ENCODE measurements at regions not wholly inside any gene's neighbourhood (a gene's known extent, or its start where the extent isn't known, plus 50 kb on each side); places are given as distances from the start of the nearest gene placed in this dataset.

DNA sequence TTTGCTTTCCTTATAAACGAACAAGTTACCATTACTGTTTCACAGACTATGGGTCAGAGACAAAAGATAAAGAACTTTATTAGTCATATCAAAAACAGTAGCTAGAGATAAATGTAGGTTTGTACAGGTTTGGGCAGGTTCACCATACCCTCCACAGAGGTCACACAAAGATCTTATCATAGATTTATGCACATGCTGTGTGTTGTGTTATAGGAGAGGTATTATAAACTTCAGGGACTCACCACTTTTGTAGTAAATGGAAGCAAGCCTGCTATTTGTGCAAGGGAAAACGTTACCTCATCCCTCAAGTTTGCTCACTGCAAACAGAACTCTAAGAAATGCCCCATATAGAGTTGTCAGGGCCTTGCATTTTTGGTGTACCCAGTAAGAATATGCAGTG, 584.5 kb upstream of the LRRTM1 start:
- no peaks in the 10 kb centered on the region for H3K4me1 ChIP-seq
- no peak overlapping the region for H3K4me3 ChIP-seq
- H3K9me3 ChIP-seq, result no peaks in the 10 kb centered on the region
- intact Hi-C loops (cut with DNase I), result no loop called here
- H3K27me3 ChIP-seq, result peaks cover 0 to 2% (median 0%) of the 10 kb centered on the region in 4 donors
- DNase-seq (no peak), ATAC-seq (no peak), FAIRE-seq (no peak)
- H3K27ac ChIP-seq, result no peak overlapping the region
- 22 to 28% methylated on average over 2 of the region's 2 CpGs for WGBS, 2 donors
- no peaks in the 10 kb centered on the region for H3K36me3 ChIP-seq
- TF ChIP-seq CTCF (IDR thresholded peaks at IDR 0.05), result no peak

GRCh38 chr2:80887841-80888378, 583.4 kb upstream of the LRRTM1 start:
- no peak for FAIRE-seq
- H3K36me3 ChIP-seq, result no peaks in the 10 kb centered on the region
- 30 to 40% methylated on average over 2 of the region's 2 CpGs for WGBS, 2 donors
- H3K4me3 ChIP-seq, result no peak overlapping the region
- no peak for DNase-seq
- ATAC-seq, result peak in 1 of 4 donors; percentile 22
- intact Hi-C loops (cut with DNase I), result no loop called here
- H3K27me3 ChIP-seq, result peaks cover 0 to 2% (median 0%) of the 10 kb centered on the region in 4 donors
- no peaks in the 10 kb centered on the region for H3K4me1 ChIP-seq
- no peaks in the 10 kb centered on the region for H3K9me3 ChIP-seq
- no peak for TF ChIP-seq CTCF (IDR thresholded peaks at IDR 0.05)
- no peak overlapping the region for H3K27ac ChIP-seq

DNA sequence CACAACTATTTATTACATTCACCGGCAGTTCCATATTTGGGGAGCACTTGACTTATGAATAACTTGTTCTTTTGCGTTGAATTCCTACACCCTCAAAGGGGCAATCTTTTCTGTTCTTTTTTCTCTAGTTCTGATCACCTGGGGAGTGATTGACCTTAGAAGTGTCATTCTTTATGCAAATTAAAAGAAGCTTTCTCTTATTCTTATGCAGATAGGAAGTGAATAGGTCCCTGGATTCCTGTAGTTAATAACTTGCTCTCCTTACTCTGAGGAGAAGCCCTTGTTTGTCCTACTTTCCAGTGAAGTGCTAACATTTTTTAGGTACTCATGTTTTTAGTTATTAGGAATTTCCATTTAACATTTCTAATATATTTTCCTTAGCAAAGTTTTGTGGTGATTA, 569.8 kb upstream of the LRRTM1 start:
- Histone ChIP-seq H3K36me3 (no peaks in the 10 kb centered on the region), H3K9me3 (no peaks in the 10 kb centered on the region), H3K4me3 (no peak overlapping the region), H3K4me1 (no peaks in the 10 kb centered on the region), H3K27me3 (no peaks in the 10 kb centered on the region), H3K27ac (no peak overlapping the region)
- intact Hi-C loops (cut with DNase I), result no loop called here
- no peak for DNase-seq
- no peak for ATAC-seq
- 64 to 72% methylated on average over 2 of the region's 2 CpGs for WGBS, 2 donors
- no peak for FAIRE-seq
- no peak for TF ChIP-seq CTCF (IDR thresholded peaks at IDR 0.05)

DNA sequence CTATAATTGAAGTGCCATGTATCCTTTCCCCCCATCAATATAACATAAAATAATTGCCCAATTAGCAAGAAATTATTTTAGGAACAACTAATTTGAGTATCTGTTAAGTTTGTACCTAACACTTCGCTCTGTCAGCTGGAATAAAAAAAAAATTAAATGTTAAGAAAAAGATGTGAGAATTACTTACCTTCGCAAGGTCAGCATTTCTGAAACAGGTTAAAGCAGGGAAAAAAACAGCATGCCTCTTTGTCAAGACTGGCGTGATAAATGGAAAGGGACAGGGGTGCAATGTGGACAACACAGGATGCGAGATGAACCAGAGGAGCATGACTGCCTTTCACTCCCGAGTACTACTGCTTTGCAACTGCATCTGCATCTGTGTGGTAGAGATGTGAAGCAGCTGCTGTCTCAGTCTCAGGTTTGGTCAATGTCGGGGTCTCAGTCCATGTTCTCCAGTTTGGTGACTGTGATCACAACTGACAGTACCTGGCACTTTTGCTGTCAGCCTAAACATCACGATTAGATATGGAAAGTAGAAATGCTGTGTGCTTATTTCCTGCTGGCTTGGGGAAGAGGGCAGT, 565.4 kb upstream of the LRRTM1 start:
- no peak overlapping the region for H3K27ac ChIP-seq
- no peaks in the 10 kb centered on the region for H3K27me3 ChIP-seq
- no peaks in the 10 kb centered on the region for H3K36me3 ChIP-seq
- DNase-seq (no peak), FAIRE-seq (no peak), ATAC-seq (no peak)
- H3K9me3 ChIP-seq, result no peaks in the 10 kb centered on the region
- WGBS, 2 donors, result 56 to 61% methylated on average over 7 of the region's 7 CpGs
- H3K4me3 ChIP-seq, result no peak overlapping the region
- intact Hi-C loops (cut with DNase I), result no loop called here
- TF ChIP-seq CTCF (IDR thresholded peaks at IDR 0.05), result no peak
- H3K4me1 ChIP-seq, result no peaks in the 10 kb centered on the region

GRCh38 chr2:80863147-80863714, 558.7 kb upstream of the LRRTM1 start:
- ATAC-seq (no peak), DNase-seq (no peak), FAIRE-seq (no peak)
- Histone ChIP-seq H3K27ac (no peak overlapping the region), H3K9me3 (no peaks in the 10 kb centered on the region), H3K36me3 (no peaks in the 10 kb centered on the region), H3K27me3 (no peaks in the 10 kb centered on the region), H3K4me1 (no peaks in the 10 kb centered on the region), H3K4me3 (no peak overlapping the region)
- no peak for TF ChIP-seq CTCF (IDR thresholded peaks at IDR 0.05)
- WGBS, 2 donors, result 82 to 83% methylated on average over 4 of the region's 4 CpGs
- intact Hi-C loops (cut with DNase I), result no loop called here

Data from pancreas (tissue), 10 donors.